Right hindlimb (tissue), 1 donor: ENCODE measurements at regions not wholly inside any gene's neighbourhood (a gene's known extent, or its start where the extent isn't known, plus 50 kb on each side); places are given as distances from the start of the nearest gene placed in this dataset.
"Not testable (repeated sequence)": the region's sequence is repeated elsewhere in the genome, so short reads cannot be mapped to it uniquely, and the experiment has no call there.

Experiments used
- DNase-seq: peaks from one replicate; pipeline ENCODE4 v3.0.0-alpha.2; 2018

- DNase-seq = no peak
Measured at GRCh38 chr12:111148005-111148404, 220.9 kb downstream of the PHETA1 start.

- no peak for DNase-seq
Measured at GRCh38 chr12:111143271-111143670, 222.9 kb upstream of the MYL2 start.

- no peak for DNase-seq
Measured at GRCh38 chr12:111141205-111141604, 220.8 kb upstream of the MYL2 start.

DNA sequence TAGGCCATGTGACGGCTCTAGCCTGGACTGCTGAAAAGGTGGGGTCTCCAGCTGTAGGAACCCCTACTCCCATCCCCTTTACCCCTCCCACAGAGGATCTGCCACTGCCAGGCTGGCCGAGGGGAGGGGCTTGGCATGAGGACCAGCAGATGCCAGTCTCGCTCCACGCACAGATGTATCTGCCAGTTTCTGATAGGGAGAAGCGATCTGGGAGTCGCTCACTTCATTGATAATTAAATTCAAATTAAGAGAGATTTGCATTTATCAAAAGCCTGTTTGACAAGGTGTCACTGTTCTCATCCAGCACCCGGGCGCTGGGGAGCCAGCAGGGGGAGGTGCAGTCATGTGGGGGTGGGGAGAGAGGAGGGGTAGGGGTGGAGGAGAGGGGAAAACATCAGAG lies 217.6 kb upstream of the MYL2 start:
- no peak for DNase-seq

- no peak for DNase-seq
Measured at GRCh38 chr12:111135293-111135832, 215.0 kb upstream of the MYL2 start.

DNA sequence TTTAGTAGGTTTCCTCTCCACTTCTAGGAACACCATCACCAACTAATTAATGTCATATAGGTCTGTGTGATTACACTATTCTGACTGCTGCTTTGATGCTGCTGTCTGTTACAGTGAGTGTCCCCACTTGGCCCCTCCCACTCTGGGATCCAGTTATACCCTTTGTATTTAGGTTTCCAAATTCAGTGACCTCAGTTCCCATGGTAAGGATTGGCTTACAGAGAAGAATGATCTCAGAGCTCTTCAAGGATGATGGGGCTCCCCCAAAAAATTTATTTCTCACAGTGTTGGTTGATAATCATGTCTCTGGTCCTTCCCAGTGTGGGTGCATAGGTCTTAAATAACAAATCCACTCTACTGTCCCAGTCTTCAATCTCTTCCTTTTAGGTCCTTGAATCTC lies 210.0 kb upstream of the MYL2 start:
- DNase-seq = no peak

DNA sequence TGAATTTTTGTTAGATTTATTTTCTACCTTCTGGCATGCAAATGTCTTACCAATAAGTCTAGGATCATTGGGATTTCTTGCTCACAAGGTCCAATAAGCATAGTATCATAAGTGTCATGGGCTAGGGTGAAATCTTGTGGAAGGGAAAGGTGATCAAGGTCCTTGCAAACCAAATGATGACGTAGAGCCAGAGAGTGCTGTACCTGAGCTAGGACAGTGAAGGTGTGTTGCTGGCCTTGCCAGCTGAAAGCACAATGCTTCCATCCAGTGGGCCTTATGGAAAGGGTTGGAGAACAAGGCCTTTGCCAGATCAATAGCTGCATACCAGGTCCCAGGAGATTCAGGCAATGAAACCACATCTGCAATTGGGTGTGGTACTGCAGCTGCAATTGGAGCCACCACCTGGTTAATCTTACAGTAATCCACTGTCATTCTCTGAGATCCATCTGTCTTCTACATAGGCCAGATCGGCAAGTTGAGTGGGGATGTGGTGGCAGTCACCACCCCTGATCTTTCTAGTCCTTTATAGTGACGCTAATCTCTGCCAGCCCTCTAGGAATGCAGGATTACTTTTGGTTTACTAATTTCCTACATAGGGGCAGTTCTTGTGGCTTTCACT lies 208.9 kb upstream of the MYL2 start:
- no peak for DNase-seq

GRCh38 chr12:111126331-111126730 lies 206.0 kb upstream of the MYL2 start:
- no peak for DNase-seq

DNA sequence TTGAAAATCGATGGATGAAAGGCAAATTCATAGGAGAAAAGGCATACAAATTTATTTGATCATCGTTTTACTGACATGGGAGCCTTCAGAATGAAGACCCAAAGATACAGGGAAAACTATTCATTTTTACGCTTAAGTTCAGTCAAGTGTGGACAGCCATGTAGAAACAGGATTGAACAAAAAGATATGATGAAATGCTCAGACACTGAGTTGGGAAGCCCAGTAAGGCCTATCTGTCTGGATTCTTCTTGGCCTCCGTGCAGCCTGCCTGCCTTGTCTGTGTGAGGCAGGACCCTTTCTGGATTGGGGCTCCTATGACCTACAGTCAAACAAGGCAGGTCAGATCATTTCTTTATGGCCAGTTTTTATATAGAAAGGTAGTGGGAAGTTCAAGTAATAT lies 203.8 kb upstream of the MYL2 start:
- DNase-seq = no peak

DNA sequence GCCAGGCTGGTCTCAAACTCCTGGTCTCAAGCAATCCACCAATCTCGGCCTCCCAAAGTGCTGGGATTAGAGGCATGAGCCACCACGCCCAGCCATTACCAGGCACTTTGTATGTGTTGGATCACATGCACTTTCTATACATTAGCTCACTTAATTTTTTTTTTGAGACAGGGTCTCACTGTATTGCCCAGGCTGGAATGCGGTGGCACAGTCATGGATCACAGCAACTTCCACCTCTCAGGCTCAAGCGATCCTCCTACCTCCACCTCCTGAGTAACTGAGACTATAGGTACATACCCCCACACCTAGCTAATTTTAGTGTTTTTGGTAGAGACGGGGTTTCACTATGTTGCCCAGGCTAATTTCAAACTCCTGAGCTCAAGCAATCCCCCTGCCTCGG lies 203.0 kb upstream of the MYL2 start:
- DNase-seq = no peak

DNA sequence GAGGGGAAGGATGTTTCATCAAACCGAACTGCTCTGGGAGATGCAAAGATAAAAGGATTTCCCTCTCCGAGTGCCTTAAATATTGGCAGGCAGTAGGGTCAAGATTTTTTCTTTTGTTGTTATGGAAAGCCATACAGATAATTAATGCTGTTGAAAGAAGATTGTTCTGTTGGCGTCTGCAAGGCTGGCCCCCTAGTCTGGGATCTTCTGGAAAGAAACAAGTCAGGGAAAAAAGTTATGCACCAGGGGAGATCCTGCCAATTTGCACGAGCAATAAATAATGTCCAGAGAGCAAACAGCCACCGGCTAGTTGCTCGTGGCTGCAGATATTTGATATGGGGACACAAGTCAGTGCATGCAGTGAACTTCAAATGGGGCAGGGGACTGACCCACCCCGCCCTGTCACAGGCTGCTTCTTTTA lies 202.1 kb upstream of the MYL2 start:
- no peak for DNase-seq

DNA sequence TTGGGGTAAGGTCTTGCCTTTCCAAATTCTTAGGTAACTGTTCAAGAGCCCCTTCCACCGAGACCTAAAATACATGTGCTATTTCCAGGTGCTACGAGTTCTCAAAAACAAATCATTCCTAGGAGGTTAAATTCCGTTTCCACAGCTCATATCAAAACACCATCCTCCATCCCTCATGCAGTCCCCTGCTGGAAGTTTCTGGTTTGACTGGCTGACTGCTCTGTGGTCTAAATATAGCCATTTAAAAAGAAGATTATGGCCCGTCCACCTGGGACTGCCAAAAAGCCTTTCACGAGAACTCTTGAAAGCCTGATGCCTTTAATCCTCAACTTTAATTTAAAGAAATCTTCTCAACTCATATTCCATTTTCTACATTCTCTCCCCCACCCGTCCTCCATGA lies 201.5 kb upstream of the MYL2 start:
- DNase-seq = no peak

- no peak for DNase-seq
Measured at GRCh38 chr12:111120578-111120977, 200.2 kb upstream of the MYL2 start.

GRCh38 chr12:111117017-111117416 lies 196.6 kb upstream of the MYL2 start:
- no peak for DNase-seq

DNA sequence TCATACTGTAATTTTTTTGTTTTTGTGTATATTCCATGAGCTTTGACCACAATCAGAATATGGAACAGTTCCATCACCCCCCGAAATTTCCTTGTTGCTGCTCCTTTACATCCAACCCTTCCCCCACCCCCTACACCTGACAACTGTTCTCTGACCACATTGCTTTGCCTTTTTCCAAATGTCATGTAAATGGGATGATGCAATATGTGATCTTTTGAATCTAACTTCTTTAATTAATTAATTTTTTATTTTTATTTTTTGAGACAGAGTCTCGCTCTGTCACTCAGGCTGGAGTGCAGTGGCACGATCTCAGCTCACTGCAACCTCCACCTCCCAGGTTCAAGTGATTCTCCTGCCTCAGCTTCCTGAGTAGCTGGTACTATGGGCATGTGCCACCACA lies 192.9 kb upstream of the MYL2 start:
- not testable (repeated sequence) for DNase-seq

- DNase-seq = no peak
Measured at GRCh38 chr12:111112311-111113098, 192.1 kb upstream of the MYL2 start.

GRCh38 chr12:111111681-111112080 lies 191.3 kb upstream of the MYL2 start:
- no peak for DNase-seq

DNA sequence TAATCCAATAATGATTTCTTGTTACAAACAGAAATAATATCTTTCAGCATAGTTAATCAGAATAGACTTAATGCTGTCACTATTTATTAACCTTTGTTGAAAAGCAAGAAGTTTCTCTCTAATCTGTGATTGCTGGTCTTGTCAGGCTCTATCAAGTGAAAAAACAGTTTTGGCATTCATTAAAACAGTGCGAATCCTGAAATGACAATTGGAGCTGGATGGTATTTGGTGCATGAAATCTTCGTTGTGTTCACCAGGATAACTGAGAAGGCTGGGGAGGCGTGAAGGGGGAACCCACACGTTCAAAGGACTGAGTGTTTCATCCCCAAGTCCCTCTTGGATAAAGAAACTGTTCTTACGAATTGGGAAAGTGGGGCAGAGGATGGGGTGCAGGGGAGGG lies 190.2 kb upstream of the MYL2 start:
- no peak for DNase-seq

DNA sequence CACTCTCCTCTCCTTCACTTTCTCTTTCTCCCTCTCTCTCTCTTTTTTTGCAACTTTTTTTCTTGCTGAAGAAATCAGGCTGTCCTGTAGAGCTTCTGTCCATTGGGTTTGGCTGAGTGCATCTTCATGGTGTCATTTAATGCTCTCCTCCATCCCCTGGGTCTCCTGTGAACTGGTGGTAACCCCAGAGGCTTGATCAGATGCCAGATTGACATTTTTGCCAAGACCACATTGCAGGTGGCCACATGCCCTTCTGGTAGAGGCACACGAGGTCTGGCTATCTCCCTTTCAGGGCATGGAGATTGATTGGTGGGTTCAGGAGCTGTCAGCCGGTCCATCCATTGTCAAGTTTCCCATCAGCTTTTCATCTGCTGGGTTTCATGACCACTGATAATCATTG lies 188.3 kb upstream of the MYL2 start:
- no peak for DNase-seq

DNA sequence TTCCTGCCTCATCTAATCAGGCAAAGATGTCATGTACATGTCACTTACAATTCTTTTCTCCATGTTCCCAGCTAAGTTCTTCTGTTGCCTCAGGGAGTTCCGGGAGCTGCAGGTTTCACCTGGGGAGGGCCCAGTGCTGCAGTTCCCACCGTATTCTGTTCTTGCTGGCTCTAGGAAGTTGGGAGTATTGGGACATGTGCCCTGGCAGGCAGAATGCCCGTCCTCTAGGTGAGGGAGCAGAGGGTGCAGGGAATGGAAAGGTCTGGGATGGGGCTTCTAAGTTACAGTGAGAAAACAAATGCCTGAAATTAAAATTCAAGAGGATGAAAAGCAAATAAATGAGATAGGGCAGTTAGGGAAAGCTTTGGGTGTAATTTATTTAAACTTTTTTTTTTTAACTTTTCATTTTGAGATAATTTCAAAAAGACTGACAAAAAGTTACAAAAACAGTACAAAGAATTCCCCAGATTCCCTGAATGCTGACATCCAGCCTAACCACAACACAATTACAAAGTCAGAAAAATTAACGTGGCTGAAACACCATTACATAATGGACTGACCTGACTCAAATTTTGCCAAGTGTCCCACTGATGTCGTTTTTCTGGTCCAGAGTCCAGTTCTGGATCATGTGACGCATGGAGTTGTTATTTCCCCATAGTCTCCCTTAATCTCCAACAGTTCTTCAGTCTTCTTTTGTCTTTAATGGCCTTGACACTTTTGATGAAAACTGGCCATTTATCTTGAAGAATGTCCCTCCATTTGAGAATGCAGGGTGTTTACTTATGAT lies 187.2 kb upstream of the MYL2 start:
- DNase-seq = no peak

DNA sequence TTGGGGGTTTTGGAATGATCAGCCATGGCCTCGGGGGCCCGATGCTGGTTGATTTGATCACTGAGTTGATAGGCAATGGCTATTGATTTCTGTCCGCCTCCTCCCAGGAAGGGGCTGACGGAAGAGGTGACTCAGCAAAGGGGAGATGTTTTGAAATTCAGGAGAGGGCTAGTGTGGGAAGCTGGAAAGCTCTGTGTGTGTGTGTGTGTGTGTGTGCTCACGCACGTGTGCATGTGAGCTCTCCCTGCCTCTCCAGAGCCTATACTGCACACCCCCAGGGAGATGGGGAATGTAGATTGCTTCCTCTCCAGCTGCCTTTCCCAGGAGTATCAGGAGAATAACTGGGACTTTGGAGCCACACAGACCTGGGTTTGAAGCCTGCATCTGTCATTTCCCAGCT lies 184.9 kb upstream of the MYL2 start:
- no peak for DNase-seq

- DNase-seq = no peak
Measured at GRCh38 chr12:111103583-111103982, 183.2 kb upstream of the MYL2 start.

GRCh38 chr12:111102102-111102739 lies 181.8 kb upstream of the MYL2 start:
- DNase-seq = no peak
